H1 (cell line): ENCODE measurements at regions not wholly inside any gene's neighbourhood (a gene's known extent, or its start where the extent isn't known, plus 50 kb on each side); places are given as distances from the start of the nearest gene placed in this dataset.

Experiments used
- CTCF ChIA-PET: fragments of 300-600 bp; sonication (Branson Sonifier 250); formaldehyde crosslinking; loops from one replicate; lab custom pipeline; 2021; ENCODE audit not compliant: partially characterized antibody; lab: Charles Lee
- POLR2A ChIA-PET: fragments of 300-600 bp; sonication (Branson Sonifier 250); formaldehyde crosslinking; loops from one replicate; lab custom pipeline; 2021; ENCODE audit warnings: inconsistent platforms; ENCODE audit not compliant: partially characterized antibody; lab: Charles Lee
- DNase-seq, 2 experiments: peaks; one replicate each; pipeline versions ENCODE4 v3.0.0 to v3.0.0-alpha.2; 2010 to 2022; ENCODE audit warnings: low spot score in 2 of 2, low read depth in 1 of 2, mixed read lengths in 1 of 2
- FAIRE-seq: peaks from 2 replicates; lab custom pipeline; 2011; peaks lifted over from hg19 to GRCh38; lab: Jason Lieb, UNC
- H2AFZ ChIP-seq: 2 replicates; pipeline ENCODE4 v1.8.1; 2012; ENCODE audit warnings: low read length, inconsistent platforms
- H2AK5ac ChIP-seq: 2 replicates; pipeline ENCODE4 v1.6.1; 2013; ENCODE audit warnings: low read depth, low read length
- H2BK120ac ChIP-seq: replicated peaks from 2 replicates; pipeline ENCODE3; 2013; ENCODE audit warnings: low read depth, low read length, inconsistent platforms
- H2BK12ac ChIP-seq: 2 replicates; pipeline ENCODE4 v1.6.1; 2013; ENCODE audit warnings: low read depth, low read length
- H2BK15ac ChIP-seq: 2 replicates; pipeline ENCODE4 v1.6.1; 2013; ENCODE audit warnings: low read length
- H2BK20ac ChIP-seq: 2 replicates; pipeline ENCODE4 v1.6.1; 2013; ENCODE audit warnings: low read length
- H2BK5ac ChIP-seq: 2 replicates; pipeline ENCODE4 v1.6.1; 2013; ENCODE audit warnings: low read depth, low read length
- H3K14ac ChIP-seq: 2 replicates; pipeline ENCODE4 v1.6.1; 2013; ENCODE audit warnings: inconsistent platforms; ENCODE audit not compliant: insufficient read length
- H3K18ac ChIP-seq: 2 replicates; pipeline ENCODE4 v1.6.1; 2013; ENCODE audit warnings: low read length; ENCODE audit errors: extremely low read depth
- H3K23ac ChIP-seq: 2 replicates; pipeline ENCODE4 v1.6.1; 2013; ENCODE audit warnings: inconsistent platforms; ENCODE audit not compliant: insufficient read length
- H3K23me2 ChIP-seq: 2 replicates; pipeline ENCODE4 v1.6.1; 2013; ENCODE audit warnings: low read depth, low read length
- H3K27ac ChIP-seq: 2 replicates; pipeline ENCODE4 v1.6.1; 2011; ENCODE audit warnings: low read depth, low read length, inconsistent platforms
- H3K27me3 ChIP-seq, 4 experiments: replicated peaks in 1 of 4; 1 replicate in 1 of 4; 2 replicates in 3 of 4; pipeline versions ENCODE4 v1.6.1 to v1.8.1; 2011 to 2013; ENCODE audit warnings: low read length in 3 of 4, mild to moderate bottlenecking in 3 of 4, inconsistent platforms in 2 of 4, mixed read lengths in 2 of 4, moderate library complexity in 1 of 4; ENCODE audit not compliant: control insufficient read depth in 3 of 4, insufficient read depth in 3 of 4; ENCODE audit errors: extremely low read depth in 1 of 4
- H3K36me3 ChIP-seq, 4 experiments: 2 replicates each; pipeline versions ENCODE4 v1.6.1 to v1.8.1; 2011 to 2013; ENCODE audit warnings: mild to moderate bottlenecking in 4 of 4, low read length in 3 of 4, moderate library complexity in 2 of 4, control low read depth in 1 of 4, inconsistent platforms in 1 of 4; ENCODE audit not compliant: insufficient read depth in 4 of 4, control insufficient read depth in 2 of 4
- H3K4ac ChIP-seq: replicated peaks from 2 replicates; pipeline ENCODE3; 2013; ENCODE audit warnings: low read length, low read depth, mixed read lengths, inconsistent platforms; ENCODE audit not compliant: insufficient read length
- H3K4me1 ChIP-seq, 4 experiments: replicated peaks in 1 of 4; 1 replicate in 1 of 4; 2 replicates in 3 of 4; pipeline versions ENCODE4 v1.6.1 to v1.8.1; 2011 to 2013; ENCODE audit warnings: low read length in 3 of 4, inconsistent platforms in 2 of 4, mixed read lengths in 1 of 4; ENCODE audit not compliant: insufficient read depth in 4 of 4, control insufficient read depth in 3 of 4
- H3K4me2 ChIP-seq, 2 experiments: 2 replicates each; pipeline versions ENCODE4 v1.6.1 to v1.8.1; 2011 to 2013; ENCODE audit warnings: low read depth in 2 of 2, low read length in 2 of 2, control low read depth in 1 of 2, inconsistent platforms in 1 of 2, mild to moderate bottlenecking in 1 of 2; ENCODE audit not compliant: insufficient read depth in 1 of 2
- H3K4me3 ChIP-seq, 4 experiments: fragments of 200-600, 300-600 bp in 1 of 4; sonication (generic), shearing (Covaris generic), sonication (Bioruptor Twin) in 1 of 4; 2 replicates each; pipeline versions ENCODE4 v1.5.1 to v1.8.1; 2011 to 2016; ENCODE audit warnings: low read length in 4 of 4, low read depth in 3 of 4, control low read depth in 2 of 4, inconsistent platforms in 2 of 4, mild to moderate bottlenecking in 2 of 4, mixed read lengths in 1 of 4, moderate library complexity in 1 of 4; ENCODE audit not compliant: insufficient read depth in 2 of 4; ENCODE audit errors: extremely low read depth in 1 of 4
- H3K56ac ChIP-seq: replicated peaks from 2 replicates; pipeline ENCODE3; 2013; ENCODE audit warnings: low read depth, mild to moderate bottlenecking, mixed read lengths, low read length, inconsistent platforms; ENCODE audit not compliant: insufficient read length
- H3K79me1 ChIP-seq: 2 replicates; pipeline ENCODE4 v1.6.1; 2013; ENCODE audit warnings: low read depth, low read length, control low read depth
- H3K79me2 ChIP-seq, 2 experiments: 2 replicates each; pipeline versions ENCODE4 v1.6.1 to v1.8.1; 2012 to 2013; ENCODE audit warnings: low read length in 2 of 2, mild to moderate bottlenecking in 2 of 2, inconsistent platforms in 1 of 2; ENCODE audit not compliant: insufficient read depth in 2 of 2, control insufficient read depth in 1 of 2
- H3K9ac ChIP-seq, 4 experiments: replicated peaks in 1 of 4; 1 replicate in 1 of 4; 2 replicates in 3 of 4; pipeline versions ENCODE4 v1.6.1 to v1.8.1; 2011 to 2013; ENCODE audit warnings: low read depth in 3 of 4, low read length in 3 of 4, control low read depth in 2 of 4, mild to moderate bottlenecking in 2 of 4, moderate library complexity in 2 of 4, inconsistent platforms in 1 of 4; ENCODE audit errors: extremely low read depth in 1 of 4
- H3K9me3 ChIP-seq, 2 experiments: 2 replicates each; pipeline versions ENCODE4 v1.6.1 to v1.8.1; 2012 to 2013; ENCODE audit warnings: mild to moderate bottlenecking in 2 of 2, moderate library complexity in 2 of 2, control low read depth in 1 of 2, inconsistent platforms in 1 of 2, low read depth in 1 of 2, low read length in 1 of 2, mixed read lengths in 1 of 2; ENCODE audit not compliant: insufficient read depth in 2 of 2
- H4K20me1 ChIP-seq, 2 experiments: replicated peaks in 1 of 2; 2 replicates each; pipeline versions ENCODE3 to v1.8.1; 2011 to 2013; ENCODE audit warnings: inconsistent platforms in 2 of 2, low read length in 2 of 2, mild to moderate bottlenecking in 1 of 2; ENCODE audit not compliant: insufficient read depth in 2 of 2, control insufficient read depth in 1 of 2
- H4K5ac ChIP-seq: 2 replicates; pipeline ENCODE4 v1.6.1; 2013; ENCODE audit warnings: low read length, low read depth, mixed read lengths, inconsistent platforms; ENCODE audit not compliant: insufficient read length
- H4K8ac ChIP-seq: 2 replicates; pipeline ENCODE4 v1.8.0; 2013; ENCODE audit warnings: mild to moderate bottlenecking, moderate library complexity, low read length, inconsistent platforms; ENCODE audit not compliant: insufficient read depth; ENCODE audit errors: extremely low read depth
- H4K91ac ChIP-seq: replicated peaks from 2 replicates; pipeline ENCODE3; 2013; ENCODE audit warnings: low read length, mixed read lengths, inconsistent platforms; ENCODE audit not compliant: insufficient read length
- BACH1 ChIP-seq: IDR thresholded peaks from 2 replicates; pipeline ENCODE4 v1.6.1; 2012; ENCODE audit warnings: low read length, improper control_type of control experiment
- BCL11A ChIP-seq, 2 experiments: IDR thresholded peaks; one replicate each; pipeline ENCODE4 v1.6.1; 2011; ENCODE audit warnings: low read depth in 2 of 2, low read length in 2 of 2, mild to moderate bottlenecking in 2 of 2
- CHD2 ChIP-seq: IDR thresholded peaks from 2 replicates; pipeline ENCODE4 v1.6.1; 2012; ENCODE audit warnings: low read length, improper control_type of control experiment
- CTCF ChIP-seq, 3 experiments: IDR thresholded peaks; 1 replicate in 2 of 3; 2 replicates in 1 of 3; pipeline versions ENCODE4 v1.5.1 to v1.6.1; 2011; ENCODE audit warnings: low read length in 3 of 3, mild to moderate bottlenecking in 3 of 3, inconsistent platforms in 2 of 3, low read depth in 1 of 3, moderate library complexity in 1 of 3; ENCODE audit not compliant: insufficient read depth in 1 of 3; ENCODE audit errors: control extremely low read depth in 1 of 3
- EP300 ChIP-seq, 2 experiments: IDR thresholded peaks; 1 replicate in 1 of 2; 2 replicates in 1 of 2; pipeline ENCODE4 v1.6.1; 2011 to 2012; ENCODE audit warnings: low read depth in 2 of 2, low read length in 2 of 2, mild to moderate bottlenecking in 2 of 2, borderline replicate concordance in 1 of 2, inconsistent platforms in 1 of 2, moderate library complexity in 1 of 2
- FOSL1 ChIP-seq: IDR thresholded peaks from 2 replicates; pipeline ENCODE4 v1.6.1; 2011; ENCODE audit warnings: mild to moderate bottlenecking, low read depth, low read length, moderate library complexity; ENCODE audit not compliant: insufficient read depth
- KDM1A ChIP-seq: fragments of 200-600, 300-600 bp; sonication (generic); IDR thresholded peaks from 2 replicates; pipeline ENCODE4 v1.7.1; 2016; ENCODE audit warnings: mild to moderate bottlenecking, low read length, borderline replicate concordance
- KDM5A ChIP-seq: fragments of 200-600 bp; IDR thresholded peaks from 2 replicates; pipeline ENCODE4 v1.7.1; 2012; ENCODE audit warnings: mild to moderate bottlenecking, low read length, inconsistent platforms, mixed read lengths
- POLR2AphosphoS5 ChIP-seq: IDR thresholded peaks from 2 replicates; pipeline ENCODE4 v1.6.1; 2011; ENCODE audit warnings: low read depth, low read length
- POU5F1 ChIP-seq: IDR thresholded peaks from 2 replicates; pipeline ENCODE4 v1.6.1; 2011; ENCODE audit warnings: low read depth, mild to moderate bottlenecking, low read length, moderate library complexity
- SRF ChIP-seq: IDR thresholded peaks from 2 replicates; pipeline ENCODE4 v1.6.1; 2011; ENCODE audit warnings: mild to moderate bottlenecking, low read depth, low read length, moderate library complexity
- TCF12 ChIP-seq: IDR thresholded peaks from 2 replicates; pipeline ENCODE4 v1.6.1; 2011; ENCODE audit warnings: low read depth, mild to moderate bottlenecking, low read length

- H3K36me3 ChIP-seq, result no peaks in the 10 kb centered on the region
- TF ChIP-seq CTCF (IDR thresholded peaks at IDR 0.05; ENCODE audit: control extremely low read depth in 1 of 3, insufficient read depth in 1 of 3, low read depth in 1 of 3, low read length in 3 of 3) (no peak), TCF12 (no peak), SRF (no peak), KDM1A (no peak), POLR2AphosphoS5 (no peak), POU5F1 (no peak), BCL11A (IDR thresholded peaks at IDR 0.05; ENCODE audit: low read depth in 2 of 2, low read length in 2 of 2) (no peak), KDM5A (no peak), EP300 (IDR thresholded peaks at IDR 0.05; ENCODE audit: borderline replicate concordance in 1 of 2, low read depth in 2 of 2, low read length in 2 of 2) (no peak), BACH1 (no peak), FOSL1 (no peak), CHD2 (no peak)
- TF ChIP-seq, all 59 proteins: peak for 0
- Histone ChIP-seq H3K56ac (no peak overlapping the region), H3K27ac (no peak overlapping the region), H2AK5ac (no peak overlapping the region), H2BK5ac (no peak overlapping the region), H3K9me3 (no peaks in the 10 kb centered on the region), H3K4me2 (no peak overlapping the region), H4K20me1 (no peaks in the 10 kb centered on the region), H3K79me2 (no peaks in the 10 kb centered on the region), H3K23me2 (no peaks in the 10 kb centered on the region), H3K4me1 (no peaks in the 10 kb centered on the region), H3K23ac (no peak overlapping the region), H4K8ac (no peak overlapping the region), H3K4me3 (no peak overlapping the region), H3K79me1 (no peaks in the 10 kb centered on the region), H3K27me3 (no peaks in the 10 kb centered on the region), H3K14ac (no peak overlapping the region), H2BK120ac (no peak overlapping the region), H3K4ac (no peak overlapping the region), H4K91ac (no peak overlapping the region), H2BK15ac (no peak overlapping the region), H3K9ac (no peak overlapping the region), H2BK12ac (no peak overlapping the region), H2AFZ (no peak overlapping the region), H3K18ac (no peak overlapping the region), H2BK20ac (no peak overlapping the region), H4K5ac (no peak overlapping the region)
- POLR2A ChIA-PET, result no interaction called here
- FAIRE-seq (no peak), DNase-seq (no peak)
- CTCF ChIA-PET, result interaction anchor here (1.0 to 1.2 kb wide), 2 partner anchors 171 to 247 kb away, joined by 3 read pairs; no protein-coding TSS in a partner anchor
Measured at GRCh38 chr15:61441891-61442290, 212.8 kb upstream of the RORA start.
